Muscle layer of duodenum (tissue), 2 donors: ENCODE measurements at regions not wholly inside any gene's neighbourhood (a gene's known extent, or its start where the extent isn't known, plus 50 kb on each side); places are given as distances from the start of the nearest gene placed in this dataset.
"Not testable (repeated sequence)": the region's sequence is repeated elsewhere in the genome, so short reads cannot be mapped to it uniquely, and the experiment has no call there.

ENCODE experiments used
- H3K27ac ChIP-seq: one replicate; pipeline ENCODE4 v1.7.0; 2013; ENCODE audit warnings: mild to moderate bottlenecking, low read length
- H3K27me3 ChIP-seq: one replicate; pipeline ENCODE4 v1.7.0; 2013; ENCODE audit warnings: low read depth, mild to moderate bottlenecking, control low read depth, low read length
- H3K36me3 ChIP-seq, 2 donors: one replicate each; pipeline ENCODE4 v1.7.0; 2013; ENCODE audit warnings: low read length in 2 of 2, control low read depth in 1 of 2, mild to moderate bottlenecking in 1 of 2; ENCODE audit not compliant: insufficient read depth in 2 of 2, control insufficient read depth in 1 of 2
- H3K4me1 ChIP-seq, 2 donors: one replicate each; pipeline ENCODE4 v1.7.0; 2013; ENCODE audit warnings: low read length in 2 of 2, mild to moderate bottlenecking in 2 of 2, control low read depth in 1 of 2, moderate library complexity in 1 of 2; ENCODE audit not compliant: insufficient read depth in 2 of 2, control insufficient read depth in 1 of 2
- H3K4me3 ChIP-seq, 2 donors: one replicate each; pipeline ENCODE4 v1.7.0; 2013; ENCODE audit warnings: low read length in 2 of 2, low read depth in 1 of 2, mild to moderate bottlenecking in 1 of 2
- H3K9me3 ChIP-seq, 2 donors: one replicate each; pipeline ENCODE4 v1.7.0; 2013; ENCODE audit warnings: low read length in 2 of 2, control low read depth in 1 of 2, mild to moderate bottlenecking in 1 of 2; ENCODE audit not compliant: control insufficient read depth in 1 of 2
- donor health status: healthy.

GRCh38 chr13:109990296-109990695 is 203.9 kb upstream of the IRS2 start:
- no peak overlapping the region for H3K4me3 ChIP-seq
- H3K9me3 ChIP-seq = no peaks in the 10 kb centered on the region
- no peaks in the 10 kb centered on the region for H3K4me1 ChIP-seq
- H3K36me3 ChIP-seq = no peaks in the 10 kb centered on the region
- H3K27ac ChIP-seq = no peak overlapping the region
- H3K27me3 ChIP-seq = no peaks in the 10 kb centered on the region

- no peaks in the 10 kb centered on the region for H3K27me3 ChIP-seq
- H3K4me3 ChIP-seq = no peak overlapping the region
- no peak overlapping the region for H3K27ac ChIP-seq
- H3K36me3 ChIP-seq = no peaks in the 10 kb centered on the region
- H3K4me1 ChIP-seq = no peaks in the 10 kb centered on the region
- no peaks in the 10 kb centered on the region for H3K9me3 ChIP-seq
Measured at GRCh38 chr13:109989686-109990085, 203.3 kb upstream of the IRS2 start.

GRCh38 chr13:109989155-109989554 is 202.8 kb upstream of the IRS2 start:
- Histone ChIP-seq H3K9me3 (no peaks in the 10 kb centered on the region), H3K4me1 (no peaks in the 10 kb centered on the region), H3K36me3 (no peaks in the 10 kb centered on the region)

GRCh38 chr13:109986851-109987250 is 200.5 kb upstream of the IRS2 start:
- Histone ChIP-seq H3K27me3 (no peaks in the 10 kb centered on the region), H3K9me3 (no peaks in the 10 kb centered on the region), H3K27ac (no peak overlapping the region), H3K4me1 (no peaks in the 10 kb centered on the region), H3K4me3 (no peak overlapping the region), H3K36me3 (no peaks in the 10 kb centered on the region)

More at GRCh38 chr13:109989155-109989554, 202.8 kb upstream of the IRS2 start:
- H3K27ac ChIP-seq = no peak overlapping the region
- no peaks in the 10 kb centered on the region for H3K27me3 ChIP-seq
- no peak overlapping the region for H3K4me3 ChIP-seq

- Histone ChIP-seq H3K27me3 (no peaks in the 10 kb centered on the region), H3K27ac (no peak overlapping the region), H3K36me3 (no peaks in the 10 kb centered on the region), H3K9me3 (no peaks in the 10 kb centered on the region), H3K4me3 (no peak overlapping the region), H3K4me1 (no peaks in the 10 kb centered on the region)
Measured at GRCh38 chr13:109985871-109986450, 199.6 kb upstream of the IRS2 start.

GRCh38 chr13:109983447-109983846 is 197.1 kb upstream of the IRS2 start:
- no peaks in the 10 kb centered on the region for H3K36me3 ChIP-seq
- no peaks in the 10 kb centered on the region for H3K9me3 ChIP-seq
- no peaks in the 10 kb centered on the region for H3K27me3 ChIP-seq
- H3K4me3 ChIP-seq = no peak overlapping the region
- H3K4me1 ChIP-seq = no peaks in the 10 kb centered on the region
- H3K27ac ChIP-seq = no peak overlapping the region

- no peaks in the 10 kb centered on the region for H3K27me3 ChIP-seq
- H3K36me3 ChIP-seq = no peaks in the 10 kb centered on the region
- no peaks in the 10 kb centered on the region for H3K9me3 ChIP-seq
- H3K4me1 ChIP-seq = no peaks in the 10 kb centered on the region
- H3K4me3 ChIP-seq = no peak overlapping the region
- no peak overlapping the region for H3K27ac ChIP-seq
Measured at GRCh38 chr13:109981000-109981399, 194.6 kb upstream of the IRS2 start.

GRCh38 chr13:109979676-109980075 is 193.3 kb upstream of the IRS2 start:
- H3K27ac ChIP-seq, H3K9me3 ChIP-seq, H3K27me3 ChIP-seq, H3K4me1 ChIP-seq, H3K4me3 ChIP-seq, H3K36me3 ChIP-seq: not testable (repeated sequence)

- H3K9me3 ChIP-seq = no peaks in the 10 kb centered on the region
- no peak overlapping the region for H3K27ac ChIP-seq
- H3K4me1 ChIP-seq = no peaks in the 10 kb centered on the region
- H3K27me3 ChIP-seq = no peaks in the 10 kb centered on the region
- H3K4me3 ChIP-seq = no peak overlapping the region
- no peaks in the 10 kb centered on the region for H3K36me3 ChIP-seq
Measured at GRCh38 chr13:109979228-109979627, 192.8 kb upstream of the IRS2 start.

GRCh38 chr13:109977212-109977968 is 191.0 kb upstream of the IRS2 start:
- H3K4me3 ChIP-seq = no peak overlapping the region
- H3K27me3 ChIP-seq = no peaks in the 10 kb centered on the region
- no peaks in the 10 kb centered on the region for H3K4me1 ChIP-seq
- H3K9me3 ChIP-seq = no peaks in the 10 kb centered on the region
- H3K36me3 ChIP-seq = no peaks in the 10 kb centered on the region
- no peak overlapping the region for H3K27ac ChIP-seq

GRCh38 chr13:109976206-109976997 is 190.0 kb upstream of the IRS2 start:
- Histone ChIP-seq H3K4me3 (no peak overlapping the region), H3K4me1 (no peaks in the 10 kb centered on the region), H3K9me3 (no peaks in the 10 kb centered on the region), H3K27ac (no peak overlapping the region), H3K36me3 (no peaks in the 10 kb centered on the region), H3K27me3 (no peaks in the 10 kb centered on the region)
